ENCODE measurements at regions not wholly inside any gene's neighbourhood (a gene's known extent, or its start where the extent isn't known, plus 50 kb on each side); places are given as distances from the start of the nearest gene placed in this dataset.
A peak's percentile ranks its signal among the peaks of the same experiment; 100 is the strongest.

GRCh38 chr14:96617635-96618034 is 115.5 kb downstream of the PAPOLA start:
- no peak for DNase-seq

GRCh38 chr14:96622926-96623325 is 120.7 kb downstream of the PAPOLA start:
- DNase-seq = no peak

GRCh38 chr14:96623676-96624484 is 121.7 kb downstream of the PAPOLA start:
- DNase-seq = no peak

GRCh38 chr14:96624661-96625425 is 122.7 kb downstream of the PAPOLA start:
- DNase-seq = no peak

- no peak for DNase-seq
These were observed 123.3 kb downstream of the PAPOLA start for GRCh38 chr14:96625426-96625985.

GRCh38 chr14:96626121-96626768 is 124.1 kb downstream of the PAPOLA start:
- DNase-seq = no peak

GRCh38 chr14:96626916-96627315 is 124.7 kb downstream of the PAPOLA start:
- peak; percentile 18 for DNase-seq

GRCh38 chr14:96627386-96627785 is 125.2 kb downstream of the PAPOLA start:
- no peak for DNase-seq

- no peak for DNase-seq
These were observed 125.9 kb downstream of the PAPOLA start for GRCh38 chr14:96627811-96628775.

- no peak for DNase-seq
These were observed 126.9 kb downstream of the PAPOLA start for GRCh38 chr14:96629082-96629481.

GRCh38 chr14:96629558-96630222 is 127.5 kb downstream of the PAPOLA start:
- no peak for DNase-seq

- DNase-seq = no peak
These were observed 128.1 kb downstream of the PAPOLA start for GRCh38 chr14:96630281-96630680.

GRCh38 chr14:96631030-96631429 is 128.8 kb downstream of the PAPOLA start:
- DNase-seq = no peak

- no peak for DNase-seq
These were observed 129.6 kb downstream of the PAPOLA start for GRCh38 chr14:96631621-96632362.

GRCh38 chr14:96632363-96632758 is 130.2 kb downstream of the PAPOLA start:
- no peak for DNase-seq

- DNase-seq = no peak
These were observed 130.9 kb downstream of the PAPOLA start for GRCh38 chr14:96633096-96633495.

- no peak for DNase-seq
These were observed 132.3 kb downstream of the PAPOLA start for GRCh38 chr14:96634481-96634880.

- no peak for DNase-seq
These were observed 132.7 kb downstream of the PAPOLA start for GRCh38 chr14:96634896-96635295.

- DNase-seq = no peak
These were observed 133.7 kb downstream of the PAPOLA start for GRCh38 chr14:96635850-96636249.

- no peak for DNase-seq
These were observed 135.3 kb downstream of the PAPOLA start for GRCh38 chr14:96637521-96637920.
